ENCODE measurements at regions not wholly inside any gene's neighbourhood (a gene's known extent, or its start where the extent isn't known, plus 50 kb on each side); places are given as distances from the start of the nearest gene placed in this dataset.

DNA sequence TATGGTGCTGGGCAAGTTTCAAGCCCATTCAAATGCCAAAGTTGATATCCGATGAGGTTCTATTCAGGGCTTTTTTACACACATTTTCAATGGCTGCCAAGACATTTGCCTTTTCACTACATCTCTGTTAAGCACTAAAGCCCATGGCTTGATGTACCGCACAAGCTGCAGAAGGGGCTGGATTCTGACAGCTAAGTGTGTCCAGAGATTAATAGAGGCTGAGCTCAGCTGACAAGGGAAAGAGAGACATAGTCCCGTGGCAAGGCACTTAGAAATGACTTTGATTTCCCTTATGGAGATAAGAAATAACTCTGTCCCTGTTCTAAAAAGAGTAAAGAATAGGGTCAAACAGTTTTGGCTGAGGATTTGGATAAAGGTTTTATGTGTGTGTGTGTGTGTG is 198.6 kb downstream of the DMRT2 start:
- TF ChIP-seq CTCF (IDR thresholded peaks at IDR 0.05; ENCODE audit: low read depth, low read length) (no peak), POLR2A (IDR thresholded peaks at IDR 0.05; ENCODE audit: extremely low read depth, insufficient read length) (no peak)

Data from NB4 (cell line).